ENCODE measurements at regions not wholly inside any gene's neighbourhood (a gene's known extent, or its start where the extent isn't known, plus 50 kb on each side); places are given as distances from the start of the nearest gene placed in this dataset.

- no peak overlapping the region for H3K4me3 Mint-ChIP-seq
- no peaks in the 10 kb centered on the region for H3K36me3 Mint-ChIP-seq
- H3K9me3 Mint-ChIP-seq = peaks cover 2% of the 10 kb centered on the region
- ATAC-seq (no peak), DNase-seq (ENCODE audit: low spot score) (no peak)
- H3K4me1 Mint-ChIP-seq (ENCODE audit: low read depth in 2 of 2) = no peaks in the 10 kb centered on the region
- no peaks in the 10 kb centered on the region for H3K27me3 Mint-ChIP-seq
- no peak overlapping the region for H3K27ac Mint-ChIP-seq
Observed at GRCh38 chr12:42704340-42704739, 114.8 kb upstream of the PRICKLE1 start.

- DNase-seq (ENCODE audit: low spot score) (no peak), ATAC-seq (no peak)
- no peaks in the 10 kb centered on the region for H3K27me3 Mint-ChIP-seq
- H3K36me3 Mint-ChIP-seq = no peaks in the 10 kb centered on the region
- no peaks in the 10 kb centered on the region for H3K4me1 Mint-ChIP-seq (ENCODE audit: low read depth in 2 of 2)
- no peak overlapping the region for H3K4me3 Mint-ChIP-seq
- H3K27ac Mint-ChIP-seq = no peak overlapping the region
- no peaks in the 10 kb centered on the region for H3K9me3 Mint-ChIP-seq
Observed at GRCh38 chr12:42701084-42701483, 111.5 kb upstream of the PRICKLE1 start.

GRCh38 chr12:42698213-42698612, 108.7 kb upstream of the PRICKLE1 start:
- no peak overlapping the region for H3K27ac Mint-ChIP-seq
- H3K4me1 Mint-ChIP-seq (ENCODE audit: low read depth in 2 of 2) = no peaks in the 10 kb centered on the region
- H3K27me3 Mint-ChIP-seq = no peaks in the 10 kb centered on the region
- H3K4me3 Mint-ChIP-seq = no peak overlapping the region
- no peaks in the 10 kb centered on the region for H3K36me3 Mint-ChIP-seq
- DNase-seq (ENCODE audit: low spot score) (no peak), ATAC-seq (no peak)
- H3K9me3 Mint-ChIP-seq = peaks cover 3% of the 10 kb centered on the region

- ATAC-seq = no peak
- Mint-ChIP-seq H3K4me3 (no peak overlapping the region), H3K27ac (no peak overlapping the region), H3K4me1 (ENCODE audit: low read depth in 2 of 2) (no peaks in the 10 kb centered on the region), H3K36me3 (no peaks in the 10 kb centered on the region), H3K27me3 (no peaks in the 10 kb centered on the region), H3K9me3 (peaks cover 3% of the 10 kb centered on the region)
- DNase-seq (ENCODE audit: low spot score) = no peak
Observed at GRCh38 chr12:42696406-42697149, 107.0 kb upstream of the PRICKLE1 start.

- no peak for ATAC-seq
- no peaks in the 10 kb centered on the region for H3K4me1 Mint-ChIP-seq (ENCODE audit: low read depth in 2 of 2)
- no peaks in the 10 kb centered on the region for H3K36me3 Mint-ChIP-seq
- no peaks in the 10 kb centered on the region for H3K27me3 Mint-ChIP-seq
- H3K9me3 Mint-ChIP-seq = peaks cover 3% of the 10 kb centered on the region
- H3K4me3 Mint-ChIP-seq = no peak overlapping the region
- no peak overlapping the region for H3K27ac Mint-ChIP-seq
- DNase-seq (ENCODE audit: low spot score) = no peak
Observed at GRCh38 chr12:42695490-42695995, 106.0 kb upstream of the PRICKLE1 start.

- Mint-ChIP-seq H3K27ac (no peak overlapping the region), H3K36me3 (no peaks in the 10 kb centered on the region), H3K4me3 (no peak overlapping the region), H3K27me3 (no peaks in the 10 kb centered on the region), H3K9me3 (peaks cover 13% of the 10 kb centered on the region), H3K4me1 (ENCODE audit: low read depth in 2 of 2) (no peaks in the 10 kb centered on the region)
- DNase-seq (ENCODE audit: low spot score) (no peak), ATAC-seq (no peak)
Observed at GRCh38 chr12:42692749-42693148, 103.2 kb upstream of the PRICKLE1 start.

- no peaks in the 10 kb centered on the region for H3K4me1 Mint-ChIP-seq (ENCODE audit: low read depth in 2 of 2)
- no peak for ATAC-seq
- no peak overlapping the region for H3K27ac Mint-ChIP-seq
- H3K36me3 Mint-ChIP-seq = no peaks in the 10 kb centered on the region
- H3K27me3 Mint-ChIP-seq = no peaks in the 10 kb centered on the region
- no peak overlapping the region for H3K4me3 Mint-ChIP-seq
- no peak for DNase-seq (ENCODE audit: low spot score)
- peaks cover 14% of the 10 kb centered on the region for H3K9me3 Mint-ChIP-seq
Observed at GRCh38 chr12:42691991-42692557, 102.5 kb upstream of the PRICKLE1 start.

GRCh38 chr12:42690264-42690663, 100.7 kb upstream of the PRICKLE1 start:
- H3K27ac Mint-ChIP-seq = no peak overlapping the region
- peaks cover 10% of the 10 kb centered on the region for H3K9me3 Mint-ChIP-seq
- no peak for DNase-seq (ENCODE audit: low spot score)
- H3K4me1 Mint-ChIP-seq (ENCODE audit: low read depth in 2 of 2) = no peaks in the 10 kb centered on the region
- no peaks in the 10 kb centered on the region for H3K36me3 Mint-ChIP-seq
- no peak for ATAC-seq
- no peaks in the 10 kb centered on the region for H3K27me3 Mint-ChIP-seq
- no peak overlapping the region for H3K4me3 Mint-ChIP-seq

GRCh38 chr12:42689699-42690098, 100.2 kb upstream of the PRICKLE1 start:
- Mint-ChIP-seq H3K4me3 (no peak overlapping the region), H3K9me3 (peaks cover 10% of the 10 kb centered on the region), H3K27ac (no peak overlapping the region), H3K27me3 (no peaks in the 10 kb centered on the region), H3K36me3 (no peaks in the 10 kb centered on the region), H3K4me1 (ENCODE audit: low read depth in 2 of 2) (no peaks in the 10 kb centered on the region)
- ATAC-seq (no peak), DNase-seq (ENCODE audit: low spot score) (no peak)

GRCh38 chr12:42686514-42687172, 97.1 kb upstream of the PRICKLE1 start:
- H3K36me3 Mint-ChIP-seq = no peaks in the 10 kb centered on the region
- no peak overlapping the region for H3K27ac Mint-ChIP-seq
- no peaks in the 10 kb centered on the region for H3K4me1 Mint-ChIP-seq (ENCODE audit: low read depth in 2 of 2)

GRCh38 chr12:42684802-42685071, 95.2 kb upstream of the PRICKLE1 start:
- Mint-ChIP-seq H3K4me1 (ENCODE audit: low read depth in 2 of 2) (no peaks in the 10 kb centered on the region), H3K9me3 (peaks cover 10% of the 10 kb centered on the region), H3K36me3 (no peaks in the 10 kb centered on the region), H3K4me3 (no peak overlapping the region), H3K27ac (no peak overlapping the region), H3K27me3 (no peaks in the 10 kb centered on the region)
- DNase-seq (ENCODE audit: low spot score) = no peak
- ATAC-seq = no peak

More at GRCh38 chr12:42686514-42687172, 97.1 kb upstream of the PRICKLE1 start:
- ATAC-seq = no peak
- DNase-seq (ENCODE audit: low spot score) = no peak
- peaks cover 10% of the 10 kb centered on the region for H3K9me3 Mint-ChIP-seq
- no peak overlapping the region for H3K4me3 Mint-ChIP-seq
- H3K27me3 Mint-ChIP-seq = no peaks in the 10 kb centered on the region

- Mint-ChIP-seq H3K36me3 (no peaks in the 10 kb centered on the region), H3K27ac (no peak overlapping the region), H3K4me1 (ENCODE audit: low read depth in 2 of 2) (no peaks in the 10 kb centered on the region), H3K27me3 (no peaks in the 10 kb centered on the region), H3K9me3 (peaks cover 4% of the 10 kb centered on the region), H3K4me3 (no peak overlapping the region)
- ATAC-seq = no peak
- DNase-seq (ENCODE audit: low spot score) = no peak
Observed at GRCh38 chr12:42683933-42684801, 94.6 kb upstream of the PRICKLE1 start.

GRCh38 chr12:42683266-42683665, 93.7 kb upstream of the PRICKLE1 start:
- ATAC-seq = no peak
- no peak for DNase-seq (ENCODE audit: low spot score)
- Mint-ChIP-seq H3K27me3 (no peaks in the 10 kb centered on the region), H3K9me3 (peaks cover 4% of the 10 kb centered on the region), H3K27ac (no peak overlapping the region), H3K36me3 (no peaks in the 10 kb centered on the region), H3K4me1 (ENCODE audit: low read depth in 2 of 2) (no peaks in the 10 kb centered on the region), H3K4me3 (no peak overlapping the region)

GRCh38 chr12:42679466-42679865, 89.9 kb upstream of the PRICKLE1 start:
- Mint-ChIP-seq H3K27me3 (no peaks in the 10 kb centered on the region), H3K4me1 (ENCODE audit: low read depth in 2 of 2) (no peaks in the 10 kb centered on the region), H3K36me3 (no peaks in the 10 kb centered on the region), H3K27ac (no peak overlapping the region), H3K9me3 (peaks cover 3% of the 10 kb centered on the region), H3K4me3 (no peak overlapping the region)
- DNase-seq (ENCODE audit: low spot score) (no peak), ATAC-seq (no peak)

All from natural killer cell treated with Interleukin-12 subunit alpha and Interleukin-12 subunit beta and Interleukin-15 and Interleukin-18, amount 100 ng/mL, for 72 hours (primary cell).